ENCODE measurements at regions not wholly inside any gene's neighbourhood (a gene's known extent, or its start where the extent isn't known, plus 50 kb on each side); places are given as distances from the start of the nearest gene placed in this dataset.

GRCh38 chr9:38120961-38121360 is 51.9 kb upstream of the SHB start:
- TF ChIP-seq CTCF (IDR thresholded peaks at IDR 0.05) (no peak), POLR2A (IDR thresholded peaks at IDR 0.05) (no peak)
